SHP77 (cell line): ENCODE measurements at regions not wholly inside any gene's neighbourhood (a gene's known extent, or its start where the extent isn't known, plus 50 kb on each side); places are given as distances from the start of the nearest gene placed in this dataset.
A peak's percentile ranks its signal among the peaks of the same experiment; 100 is the strongest.
"Not testable (repeated sequence)": the region's sequence is repeated elsewhere in the genome, so short reads cannot be mapped to it uniquely, and the experiment has no call there.

Source experiments
- DNase-seq, 2 experiments: peaks; one replicate each; lab custom pipeline; 2025; lab: John Stamatoyannopoulos, UW

DNA sequence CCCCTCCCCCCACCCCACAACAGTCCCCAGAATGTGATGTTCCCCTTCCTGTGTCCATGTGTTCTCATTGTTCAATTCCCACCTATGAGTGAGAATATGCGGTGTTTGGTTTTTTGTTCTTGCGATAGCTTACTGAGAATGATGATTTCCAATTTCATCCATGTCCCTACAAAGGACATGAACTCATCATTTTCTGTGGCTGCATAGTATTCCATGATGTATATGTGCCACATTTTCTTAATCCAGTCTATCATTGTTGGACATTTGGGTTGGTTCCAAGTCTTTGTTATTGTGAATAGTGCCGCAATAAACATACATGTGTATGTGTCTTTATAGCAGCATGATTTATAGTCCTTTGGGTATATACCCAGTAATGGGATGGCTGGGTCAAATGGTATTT is 308.2 kb downstream of the ZNF536 start:
- not testable (repeated sequence) for DNase-seq

- DNase-seq = no peak
These were observed 307.6 kb downstream of the ZNF536 start for GRCh38 chr19:30679789-30680188.

DNA sequence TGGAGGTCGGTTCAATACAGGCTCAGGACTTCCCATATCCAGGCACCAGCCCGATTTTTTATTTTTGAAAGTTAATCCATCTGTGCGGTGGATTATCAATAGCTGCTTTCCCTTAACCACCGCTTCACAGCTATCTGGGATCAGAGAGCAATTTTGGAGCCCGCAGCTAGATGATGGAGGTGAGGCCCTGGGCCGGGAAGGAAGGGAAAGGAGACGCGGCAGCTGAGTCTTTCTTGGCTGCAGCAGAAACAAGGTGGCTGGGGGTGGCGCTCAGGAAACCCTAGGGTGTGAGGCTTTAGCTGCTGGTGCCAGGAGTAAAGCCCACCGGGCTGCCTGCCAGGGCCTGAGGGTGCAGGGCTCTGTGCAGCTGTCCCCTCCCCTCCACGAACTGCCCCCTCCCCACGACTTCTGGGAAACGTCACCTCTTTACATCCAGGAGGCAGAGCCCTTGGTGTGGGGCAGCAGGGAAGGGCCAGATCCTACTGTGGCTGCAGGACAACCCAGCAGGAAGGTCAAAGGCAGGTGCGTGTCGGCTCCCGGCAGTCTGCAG is 307.0 kb downstream of the ZNF536 start:
- DNase-seq = no peak

DNA sequence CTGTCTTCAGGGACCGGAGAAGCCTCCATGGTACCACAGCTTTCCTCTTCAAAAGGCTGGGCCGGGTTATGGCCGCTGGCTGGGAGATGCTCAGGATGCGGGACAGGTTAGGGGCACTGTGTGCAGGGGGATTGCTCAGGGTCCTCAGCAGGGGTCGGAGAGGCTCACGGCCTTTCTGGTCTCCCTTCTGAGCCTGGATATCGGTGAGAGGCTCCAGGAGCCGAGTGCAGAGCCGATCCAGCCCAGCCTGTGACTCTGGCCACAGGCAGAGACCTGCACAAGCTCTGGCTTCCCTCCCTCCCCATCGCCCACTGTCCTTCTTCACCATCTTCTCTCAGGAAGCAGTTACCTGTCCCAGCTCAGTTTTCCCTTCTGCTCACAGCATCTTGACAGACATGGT is 306.0 kb downstream of the ZNF536 start:
- no peak for DNase-seq

DNA sequence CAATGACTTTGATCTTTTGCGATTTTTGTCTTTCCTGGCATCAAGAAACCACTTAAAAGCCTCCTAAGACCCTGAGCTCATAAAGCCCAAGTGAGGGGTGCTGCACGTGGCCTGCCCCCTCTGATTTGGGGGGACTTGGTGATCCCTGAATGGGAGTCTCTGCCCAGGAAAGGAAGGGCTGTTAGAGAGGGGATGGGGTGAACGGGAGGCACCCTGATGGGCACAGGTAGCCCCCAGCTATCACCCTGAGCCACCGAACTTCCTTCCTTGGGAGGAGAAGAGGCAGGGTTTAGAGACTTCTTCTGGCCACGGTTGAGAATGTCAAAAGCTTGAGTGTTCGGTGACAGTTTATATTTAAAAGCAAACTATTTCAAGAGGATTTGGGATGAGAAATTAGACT is 305.5 kb downstream of the ZNF536 start:
- DNase-seq = no peak

- DNase-seq = no peak
These were observed 305.0 kb downstream of the ZNF536 start for GRCh38 chr19:30676990-30677679.

GRCh38 chr19:30675086-30675485 is 302.9 kb downstream of the ZNF536 start:
- no peak for DNase-seq

- DNase-seq = no peak
These were observed 302.5 kb downstream of the ZNF536 start for GRCh38 chr19:30674656-30675055.

DNA sequence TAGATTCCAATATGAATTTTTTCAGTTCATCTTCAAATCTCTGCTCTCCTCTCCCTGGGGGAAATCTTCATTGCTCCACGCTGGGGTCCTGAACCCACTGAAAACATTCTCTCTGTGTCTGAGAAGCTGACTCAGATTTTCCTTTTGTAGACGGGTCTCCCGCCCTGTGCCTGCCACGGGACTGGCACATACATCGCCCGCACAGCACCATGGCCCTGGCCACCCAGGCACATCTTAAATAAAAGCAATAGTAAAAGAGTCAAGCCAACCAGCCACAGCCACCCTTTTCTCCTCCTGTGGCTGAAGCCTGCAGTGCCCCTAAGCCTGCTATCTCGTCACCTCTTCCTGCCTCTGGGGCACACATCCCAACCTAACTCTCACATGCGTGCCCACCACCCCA is 301.2 kb downstream of the ZNF536 start:
- DNase-seq = no peak

GRCh38 chr19:30672926-30673325 is 300.7 kb downstream of the ZNF536 start:
- no peak for DNase-seq

DNA sequence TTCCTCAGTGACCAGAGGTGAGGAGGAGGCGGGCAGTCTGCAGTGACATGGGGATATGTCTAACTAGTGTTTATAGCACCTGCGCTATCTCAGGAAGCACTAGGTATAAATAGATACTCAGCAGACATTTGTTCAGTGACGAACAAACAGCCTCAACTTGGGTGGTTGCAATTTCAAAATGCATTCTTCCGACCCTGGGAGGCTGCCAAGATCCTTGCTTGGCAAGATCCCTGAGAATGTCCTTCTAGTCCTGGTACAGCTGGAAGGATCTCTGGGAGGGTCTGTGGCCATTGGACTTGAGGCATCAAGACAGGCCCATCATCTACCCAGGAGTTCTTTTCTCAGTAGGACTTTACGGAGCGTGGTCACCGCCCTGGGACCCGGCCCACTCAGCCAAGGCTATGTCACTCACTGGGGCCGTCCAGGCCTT is 299.5 kb downstream of the ZNF536 start:
- DNase-seq = no peak

DNA sequence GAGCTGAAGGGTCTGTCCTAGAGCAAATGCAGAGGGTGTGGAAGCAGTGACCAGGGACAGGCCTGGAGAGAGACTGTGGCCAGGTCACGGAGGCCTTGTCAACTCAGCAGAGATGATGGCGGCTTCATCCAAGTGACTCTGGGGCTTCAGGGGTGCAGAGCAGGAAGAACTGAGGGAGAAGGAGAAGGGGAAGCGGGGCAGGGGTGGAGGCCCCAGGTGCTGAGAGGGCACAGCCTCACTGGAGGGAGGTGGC is 299.1 kb downstream of the ZNF536 start:
- DNase-seq = no peak

- DNase-seq = no peak
These were observed 298.6 kb downstream of the ZNF536 start for GRCh38 chr19:30670562-30671366.

DNA sequence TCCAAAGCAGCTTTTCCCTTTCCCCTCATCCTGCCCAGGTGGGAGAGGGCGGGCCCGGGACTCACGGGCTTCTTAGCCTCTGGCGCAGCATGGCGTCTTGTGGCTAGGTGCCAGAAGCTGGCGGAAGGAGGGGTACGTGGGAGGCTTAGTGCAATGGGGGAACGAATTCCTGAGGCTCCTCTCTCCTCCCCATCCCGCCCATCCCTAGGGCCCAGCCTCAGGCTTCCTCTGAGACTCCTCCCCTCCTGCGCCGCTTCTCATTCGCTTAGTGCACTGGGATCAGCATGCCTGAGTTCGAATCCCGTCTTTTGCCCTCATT is 297.8 kb downstream of the ZNF536 start:
- DNase-seq = no peak

GRCh38 chr19:30669329-30670010 is 297.3 kb downstream of the ZNF536 start:
- peak; percentile 12 to 18 for DNase-seq

DNA sequence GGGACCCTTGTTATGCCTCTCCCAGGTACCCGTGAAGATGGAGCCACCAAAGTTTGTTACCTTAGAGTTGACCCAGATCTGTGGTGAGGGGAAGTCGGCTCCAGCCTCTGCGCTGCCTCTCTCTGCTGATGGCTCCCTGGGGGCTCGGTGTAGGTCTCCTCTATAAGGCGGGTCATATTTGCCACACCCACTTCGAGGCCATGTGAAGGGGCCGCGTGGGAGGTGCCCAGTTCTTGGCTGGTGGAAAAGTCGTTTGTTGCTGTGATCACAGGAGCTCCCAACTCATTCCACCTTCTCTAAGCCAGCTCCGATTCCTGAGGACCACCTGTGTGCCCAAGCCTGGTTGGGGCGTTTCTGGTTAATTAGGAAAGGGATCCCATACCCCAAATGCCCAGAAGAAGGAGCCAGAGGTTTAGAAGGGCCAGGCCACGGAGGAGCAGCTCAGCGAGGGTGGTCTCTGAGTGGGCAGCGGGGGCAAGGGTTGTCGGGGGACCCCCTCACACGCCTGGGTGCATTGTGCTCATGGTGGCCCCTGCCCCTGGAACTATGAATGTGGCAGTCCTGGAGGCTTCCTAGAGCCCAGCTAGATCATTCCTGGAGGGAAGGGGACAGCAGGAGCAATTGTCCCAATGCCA is 296.5 kb downstream of the ZNF536 start:
- DNase-seq = no peak

GRCh38 chr19:30667746-30668145 is 295.6 kb downstream of the ZNF536 start:
- no peak for DNase-seq

DNA sequence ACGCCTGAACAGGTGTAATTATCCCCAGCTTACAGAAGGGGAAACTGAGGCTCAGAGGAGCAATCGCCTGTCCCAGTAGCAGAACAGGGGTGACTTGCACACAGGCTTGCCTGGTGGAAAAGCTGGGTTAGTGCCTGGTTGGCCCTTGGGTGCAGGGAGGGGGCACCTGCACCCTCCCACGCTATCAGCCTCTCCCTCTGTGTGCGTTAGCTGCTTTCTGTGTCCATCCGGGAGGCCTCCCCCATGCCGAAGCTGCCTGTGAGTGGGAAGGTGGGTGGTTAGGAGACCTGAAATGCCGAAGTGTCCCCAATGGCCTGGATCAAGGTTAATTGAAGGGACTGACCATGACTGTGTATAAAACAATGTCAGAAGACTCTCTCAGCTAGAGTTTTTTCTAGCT is 295.0 kb downstream of the ZNF536 start:
- DNase-seq = no peak

DNA sequence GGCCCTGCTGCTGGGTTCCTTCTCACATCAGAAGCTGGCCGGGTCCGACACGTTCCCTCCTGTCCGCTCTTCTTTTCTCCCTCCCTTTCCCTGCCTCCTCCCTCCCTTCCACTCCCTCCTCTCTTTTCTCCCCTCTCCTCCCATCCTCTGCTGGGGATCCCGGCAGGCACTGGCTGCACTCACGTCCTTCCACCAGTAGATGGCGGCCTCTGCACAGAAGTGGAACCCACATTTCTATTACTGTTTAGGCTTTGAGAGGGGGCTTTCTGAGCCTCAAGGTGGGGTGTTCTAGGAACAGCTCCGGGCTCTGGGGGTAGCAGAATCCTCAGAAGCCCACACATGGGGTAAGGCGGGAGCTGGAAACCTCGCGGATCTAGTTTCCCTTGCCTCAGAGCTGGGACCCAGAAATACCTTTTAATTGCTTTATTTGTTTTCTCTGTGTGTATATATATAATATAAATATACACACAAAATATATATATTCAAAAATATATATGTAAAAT is 294.2 kb downstream of the ZNF536 start:
- DNase-seq = peak; percentile 28 to 35

DNA sequence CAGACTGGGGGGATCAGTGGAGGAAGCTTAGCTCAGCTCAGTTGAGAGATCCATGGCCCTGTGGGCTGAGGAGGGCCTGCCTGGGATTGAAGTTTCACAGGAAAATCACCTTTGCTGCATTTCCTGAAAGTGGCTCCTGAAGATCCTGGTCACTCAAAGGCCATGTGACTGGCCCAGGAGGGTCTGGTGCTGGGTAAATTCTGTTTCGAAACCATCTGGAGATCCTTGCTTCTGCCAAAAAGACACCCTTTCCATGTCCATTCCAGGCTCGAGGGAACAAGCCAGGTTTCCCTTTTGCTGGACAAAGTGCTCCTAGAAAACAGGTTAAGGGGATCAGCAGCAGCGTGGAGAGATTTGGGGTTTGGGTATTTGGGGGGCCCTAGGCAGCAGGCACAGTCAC is 293.3 kb downstream of the ZNF536 start:
- no peak for DNase-seq

GRCh38 chr19:30663611-30664174 is 291.5 kb downstream of the ZNF536 start:
- no peak for DNase-seq

DNA sequence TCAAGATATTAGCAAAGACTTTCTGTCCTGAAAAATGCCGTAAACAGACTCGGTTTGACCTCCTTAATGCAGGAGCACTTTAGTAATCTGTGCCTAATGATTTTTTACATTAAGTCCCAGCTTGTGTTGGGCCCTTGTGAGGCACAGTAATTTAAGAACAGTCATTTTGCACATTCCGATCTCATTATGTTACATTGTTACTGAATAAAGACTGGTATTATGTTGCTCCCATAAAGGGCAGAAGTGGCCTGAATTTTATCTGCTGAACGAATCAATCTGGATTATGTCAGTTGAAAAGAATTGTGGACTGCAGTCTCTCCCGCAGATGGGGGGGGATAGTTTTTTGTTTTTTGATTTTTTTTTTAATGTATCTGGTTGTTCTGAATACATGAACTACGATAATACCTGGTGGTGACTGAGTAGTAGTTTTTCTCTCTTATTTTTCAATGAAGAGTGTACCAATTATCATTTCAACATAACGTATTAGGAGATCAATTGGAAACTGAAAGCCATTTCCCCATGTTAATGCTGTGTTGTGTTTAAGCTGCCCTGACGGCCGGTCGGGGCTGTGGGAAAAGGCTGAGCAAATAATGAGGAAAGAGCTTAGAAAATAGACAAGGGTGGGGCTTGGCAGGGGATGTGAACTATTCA is 290.2 kb downstream of the ZNF536 start:
- DNase-seq = no peak
